SK-N-MC (cell line): ENCODE measurements at regions not wholly inside any gene's neighbourhood (a gene's known extent, or its start where the extent isn't known, plus 50 kb on each side); places are given as distances from the start of the nearest gene placed in this dataset.

Experiments used
- EZH2 ChIP-seq: fragments of 200-600 bp; sonication (generic); IDR thresholded peaks from one replicate; pipeline ENCODE4 v1.6.1; 2017; ENCODE audit warnings: antibody characterized with exemption
- FOXP2 ChIP-seq: optimal IDR thresholded peaks from 2 replicates; pipeline ENCODE3; 2011; ENCODE audit warnings: mild to moderate bottlenecking, moderate library complexity; ENCODE audit not compliant: insufficient read depth; ENCODE audit errors: extremely low read length, control extremely low read depth
- POLR2AphosphoS5 ChIP-seq: IDR thresholded peaks from 2 replicates; pipeline ENCODE4 v1.6.1; 2012; ENCODE audit warnings: mild to moderate bottlenecking, low read depth, low read length, borderline replicate concordance

DNA sequence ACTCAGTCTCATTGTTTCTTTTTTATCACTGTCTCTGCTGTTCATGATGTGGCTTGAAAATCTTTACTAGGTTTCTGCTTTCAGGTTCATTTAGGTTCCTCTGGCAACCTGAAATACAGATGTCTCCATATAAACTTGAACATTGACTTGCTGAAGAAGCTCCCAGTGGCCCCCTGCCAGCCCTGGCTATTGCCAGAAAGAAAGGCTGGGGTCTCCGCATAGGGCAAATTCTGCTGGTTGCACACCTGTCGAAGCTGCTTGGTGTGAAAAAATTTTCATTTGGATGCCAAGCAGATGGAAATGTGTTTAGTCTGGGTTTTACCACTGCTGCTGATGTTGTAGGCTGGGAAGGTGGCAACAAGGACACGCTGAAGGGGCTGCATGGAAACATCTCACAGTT is 826.7 kb upstream of the GHITM start:
- TF ChIP-seq EZH2: no peak
- TF ChIP-seq POLR2AphosphoS5: no peak
- TF ChIP-seq FOXP2: no peak
